GM12878 (cell line): ENCODE measurements at regions not wholly inside any gene's neighbourhood (a gene's known extent, or its start where the extent isn't known, plus 50 kb on each side); places are given as distances from the start of the nearest gene placed in this dataset.

ENCODE experiments used
- ATAC-seq: fragments of 200-7000 bp; cut with Tn5 transposase; 3 replicates; pipeline ENCODE4 v1.9.1; 2020; ENCODE audit warnings: mild to moderate bottlenecking, moderate library complexity
- BruUV-seq: library from RNA; stranded (reverse); fragments of 400-500 nt; replicated peaks from 2 replicates; lab custom pipeline; 2021; lab: Mats Ljungman, UMichigan
- CTCF ChIA-PET: fragments of 300-600 bp; sonication (Branson Sonifier 250); formaldehyde crosslinking; extraction: SDS; loops from one replicate; lab custom pipeline; 2021; ENCODE audit warnings: inconsistent platforms; lab: Yijun Ruan, JAX
- POLR2A ChIA-PET: fragments of 350-600 bp; formaldehyde crosslinking; extraction: SDS; loops from one replicate; lab custom pipeline; 2021; ENCODE audit warnings: inconsistent platforms; lab: Charles Lee
- RAD21 ChIA-PET: fragments of 300-600 bp; sonication (Branson Sonifier 250); formaldehyde crosslinking; loops from one replicate; lab custom pipeline; 2023; ENCODE audit warnings: antibody characterized with exemption; ENCODE audit not compliant: unreplicated experiment; lab: Charles Lee
- SMC1A ChIA-PET: fragments of 300-600 bp; sonication (Branson Sonifier 250); formaldehyde crosslinking; loops from one replicate; lab custom pipeline; 2023; ENCODE audit not compliant: unreplicated experiment, uncharacterized antibody; lab: Charles Lee
- DNase-seq: peaks from one replicate; pipeline ENCODE4 v3.0.0-alpha.2; 2011; ENCODE audit warnings: low read depth, low spot score
- FAIRE-seq: peaks from 3 replicates; lab custom pipeline; 2011; peaks lifted over from hg19 to GRCh38; lab: Jason Lieb, UNC
- H2AFZ ChIP-seq: 2 replicates; pipeline ENCODE4 v1.6.0; 2011; ENCODE audit warnings: low read depth, low read length, control low read depth; ENCODE audit not compliant: control insufficient read depth
- H3K27ac ChIP-seq: 2 replicates; pipeline ENCODE4 v1.5.1; 2011; ENCODE audit warnings: control low read depth; ENCODE audit not compliant: control insufficient read depth, insufficient read depth
- H3K27me3 ChIP-seq, 2 experiments: replicated peaks in 1 of 2; 2 replicates each; pipeline versions ENCODE4 v1.6.0 to v1.6.1; 2011; ENCODE audit warnings: low read length in 1 of 2; ENCODE audit not compliant: control insufficient read depth in 2 of 2, insufficient read depth in 2 of 2
- H3K36me3 ChIP-seq, 2 experiments: 2 replicates each; pipeline ENCODE4 v1.5.1; 2011; ENCODE audit warnings: low read length in 1 of 2; ENCODE audit not compliant: control insufficient read depth in 2 of 2, insufficient read depth in 2 of 2
- H3K4me1 ChIP-seq: 2 replicates; pipeline ENCODE4 v1.6.1; 2011; ENCODE audit warnings: mild to moderate bottlenecking, low read length, moderate library complexity, mixed read lengths; ENCODE audit not compliant: control insufficient read depth, insufficient read depth
- H3K4me2 ChIP-seq: 2 replicates; pipeline ENCODE4 v1.6.0; 2011; ENCODE audit warnings: control low read depth; ENCODE audit not compliant: control insufficient read depth, insufficient read depth
- H3K4me3 ChIP-seq: fragments of 200-600 bp; sonication (generic); 2 replicates; pipeline ENCODE4 v1.5.1; 2016
- H3K79me2 ChIP-seq: 2 replicates; pipeline ENCODE4 v1.6.0; 2011; ENCODE audit warnings: low read length; ENCODE audit not compliant: control insufficient read depth, insufficient read depth
- H3K9ac ChIP-seq: 2 replicates; pipeline ENCODE4 v1.8.0; 2011; ENCODE audit warnings: low read length, control low read depth, mixed read lengths; ENCODE audit not compliant: control insufficient read depth, insufficient read depth
- H3K9me3 ChIP-seq: replicated peaks from 3 replicates; pipeline ENCODE4 v1.5.1; 2011; ENCODE audit warnings: mild to moderate bottlenecking, low read length; ENCODE audit not compliant: control insufficient read depth, insufficient read depth
- H4K20me1 ChIP-seq: 2 replicates; pipeline ENCODE4 v1.6.0; 2011; ENCODE audit not compliant: control insufficient read depth, insufficient read depth
- ASH2L ChIP-seq: fragments of 300-600, 200-600 bp; sonication (generic); IDR thresholded peaks from 2 replicates; pipeline ENCODE4 v1.6.1; 2017; ENCODE audit warnings: low read depth, mild to moderate bottlenecking, borderline replicate concordance
- ATF7 ChIP-seq: fragments of 450-650 bp; IDR thresholded peaks from 2 replicates; pipeline ENCODE4 v1.6.1; 2016; ENCODE audit warnings: low read depth, mild to moderate bottlenecking
- KLF5 ChIP-seq: fragments of 450-650 bp; IDR thresholded peaks from 2 replicates; pipeline ENCODE4 v1.6.1; 2014; ENCODE audit warnings: mild to moderate bottlenecking; ENCODE audit not compliant: partially characterized antibody
- MEF2B ChIP-seq: fragments of 450-650 bp; IDR thresholded peaks from 2 replicates; pipeline ENCODE4 v1.6.1; 2018; ENCODE audit warnings: mild to moderate bottlenecking, moderate library complexity; ENCODE audit not compliant: partially characterized antibody, poor library complexity, severe bottlenecking
- POLR2AphosphoS2 ChIP-seq: IDR thresholded peaks from 2 replicates; pipeline ENCODE4 v1.6.1; 2011; ENCODE audit warnings: low read depth, mild to moderate bottlenecking, low read length, improper control_type of control experiment, moderate library complexity
- POU2F2 ChIP-seq: IDR thresholded peaks from 3 replicates; pipeline ENCODE4 v1.6.1; 2011; ENCODE audit warnings: low read depth, mild to moderate bottlenecking, low read length, borderline replicate concordance
- RAD51 ChIP-seq: fragments of 450-650 bp; IDR thresholded peaks from 2 replicates; pipeline ENCODE4 v1.6.1; 2016; ENCODE audit warnings: moderate library complexity, mild to moderate bottlenecking, inconsistent platforms
- RFX5 ChIP-seq: IDR thresholded peaks from 2 replicates; pipeline ENCODE4 v1.6.1; 2011; ENCODE audit warnings: low read depth, low read length, improper control_type of control experiment
- TCF12 ChIP-seq: IDR thresholded peaks from 2 replicates; pipeline ENCODE4 v1.6.1; 2011; ENCODE audit warnings: low read depth, mild to moderate bottlenecking, low read length
- WRNIP1 ChIP-seq: IDR thresholded peaks from 2 replicates; pipeline ENCODE4 v1.6.1; 2011; ENCODE audit warnings: low read depth, low read length, improper control_type of control experiment, borderline replicate concordance
- ZNF384 ChIP-seq: IDR thresholded peaks from 2 replicates; pipeline ENCODE4 v1.6.1; 2012; ENCODE audit warnings: low read depth, mild to moderate bottlenecking, low read length, improper control_type of control experiment, borderline replicate concordance
- WGBS: methylation state at CpG from one replicate; pipeline ENCODE4 v1.1.6; 2016; ENCODE audit warnings: low lambda C conversion rate; ENCODE audit not compliant: insufficient replicate concordance, insufficient coverage; ENCODE audit errors: missing lambda C conversion rate; 5-methylcytosine and 5-hydroxymethylcytosine counted together
- in situ Hi-C: fragments of 300-500 bp; cut with MboI; formaldehyde crosslinking; loops from 9 replicates; pipeline ENCODE4 v1.14.3; 2018; ENCODE audit warnings: mixed read lengths
- intact Hi-C: fragments of 100-400 bp; cut with micrococcal nuclease; formaldehyde crosslinking; loops from one replicate; pipeline ENCODE4 v1.14.2; 2022; ENCODE audit not compliant: unreplicated experiment
- TF ChIP-seq, protein P1 (sequence below), 3 experiments: IDR thresholded peaks in 2 of 3; conservative IDR thresholded peaks in 1 of 3; 2 replicates each; pipeline ENCODE4 v1.5.1; 2011; ENCODE audit warnings: low read depth in 3 of 3, low read length in 3 of 3, mild to moderate bottlenecking in 3 of 3, control low read depth in 2 of 3, moderate library complexity in 2 of 3, inconsistent platforms in 1 of 3, mixed read lengths in 1 of 3; ENCODE audit not compliant: control insufficient read depth in 2 of 3, insufficient read depth in 1 of 3; ENCODE audit errors: extremely low read depth in 1 of 3
- TF ChIP-seq, protein P2 (sequence below): IDR thresholded peaks from 2 replicates; pipeline ENCODE4 v1.6.1; 2011; ENCODE audit warnings: borderline replicate concordance, low read depth, mild to moderate bottlenecking, moderate library complexity, low read length; ENCODE audit not compliant: insufficient read depth, poor library complexity, severe bottlenecking

DNA sequence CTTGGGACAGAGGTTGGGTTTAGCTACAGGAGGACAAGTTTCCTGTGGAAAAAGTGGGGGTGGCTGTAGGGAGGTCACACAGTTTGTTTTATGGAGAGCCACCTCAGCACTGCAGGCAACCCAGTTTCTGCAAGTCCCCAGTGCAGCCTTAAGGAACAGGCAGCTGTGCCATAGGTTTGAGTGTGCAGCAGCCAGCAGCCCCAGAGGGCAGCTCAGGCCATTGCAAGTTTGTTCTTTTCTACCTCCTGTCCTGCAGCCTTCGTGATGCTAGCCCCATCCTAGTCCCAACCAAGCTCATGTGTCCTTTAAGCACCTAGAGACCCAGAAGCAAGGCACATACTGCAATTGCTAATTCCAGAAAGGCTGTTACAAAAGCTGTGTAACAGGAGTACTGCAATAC lies 58.8 kb downstream of the ZBTB9 start:
- ATAC-seq (peak; percentile 49), FAIRE-seq (no peak), DNase-seq (no peak)
- no peak for TF ChIP-seq MEF2B
- TF ChIP-seq, protein P1, sequence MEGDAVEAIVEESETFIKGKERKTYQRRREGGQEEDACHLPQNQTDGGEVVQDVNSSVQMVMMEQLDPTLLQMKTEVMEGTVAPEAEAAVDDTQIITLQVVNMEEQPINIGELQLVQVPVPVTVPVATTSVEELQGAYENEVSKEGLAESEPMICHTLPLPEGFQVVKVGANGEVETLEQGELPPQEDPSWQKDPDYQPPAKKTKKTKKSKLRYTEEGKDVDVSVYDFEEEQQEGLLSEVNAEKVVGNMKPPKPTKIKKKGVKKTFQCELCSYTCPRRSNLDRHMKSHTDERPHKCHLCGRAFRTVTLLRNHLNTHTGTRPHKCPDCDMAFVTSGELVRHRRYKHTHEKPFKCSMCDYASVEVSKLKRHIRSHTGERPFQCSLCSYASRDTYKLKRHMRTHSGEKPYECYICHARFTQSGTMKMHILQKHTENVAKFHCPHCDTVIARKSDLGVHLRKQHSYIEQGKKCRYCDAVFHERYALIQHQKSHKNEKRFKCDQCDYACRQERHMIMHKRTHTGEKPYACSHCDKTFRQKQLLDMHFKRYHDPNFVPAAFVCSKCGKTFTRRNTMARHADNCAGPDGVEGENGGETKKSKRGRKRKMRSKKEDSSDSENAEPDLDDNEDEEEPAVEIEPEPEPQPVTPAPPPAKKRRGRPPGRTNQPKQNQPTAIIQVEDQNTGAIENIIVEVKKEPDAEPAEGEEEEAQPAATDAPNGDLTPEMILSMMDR (IDR thresholded peaks at IDR 0.05 in 2 of 3, conservative IDR thresholded peaks at IDR 0.05 in 1 of 3; ENCODE audit: control insufficient read depth in 2 of 3, extremely low read depth in 1 of 3, insufficient read depth in 1 of 3, low read depth in 3 of 3, low read length in 3 of 3), result peak in 2 of 3 experiments; percentile 19 to 20; a peak in 2 of 6 replicates
- BruUV-seq, result no TSS peak
- intact Hi-C loops (no loop called here), in situ Hi-C loops (no loop called here)
- Histone ChIP-seq H3K27me3 (no peaks in the 10 kb centered on the region), H3K79me2 (no peaks in the 10 kb centered on the region), H3K4me1 (peaks cover 12% of the 10 kb centered on the region), H3K36me3 (no peaks in the 10 kb centered on the region), H3K9me3 (no peaks in the 10 kb centered on the region), H3K9ac (no peak overlapping the region), H3K4me3 (no peak overlapping the region), H2AFZ (no peak overlapping the region), H3K4me2 (no peak overlapping the region), H4K20me1 (no peaks in the 10 kb centered on the region), H3K27ac (no peak overlapping the region)
- 15% methylated on average over 1 of the region's 1 CpG for WGBS
- RAD21 ChIA-PET, result no interaction called here
- POLR2A ChIA-PET, result no interaction called here
- SMC1A ChIA-PET, result interaction anchor here (0.6 kb wide), 1 partner anchor 79 kb away, joined by 3 read pairs; no protein-coding TSS in a partner anchor
- CTCF ChIA-PET, result interaction anchor here (0.6 kb wide), 1 partner anchor 763 kb away, joined by 4 read pairs; no protein-coding TSS in a partner anchor

DNA sequence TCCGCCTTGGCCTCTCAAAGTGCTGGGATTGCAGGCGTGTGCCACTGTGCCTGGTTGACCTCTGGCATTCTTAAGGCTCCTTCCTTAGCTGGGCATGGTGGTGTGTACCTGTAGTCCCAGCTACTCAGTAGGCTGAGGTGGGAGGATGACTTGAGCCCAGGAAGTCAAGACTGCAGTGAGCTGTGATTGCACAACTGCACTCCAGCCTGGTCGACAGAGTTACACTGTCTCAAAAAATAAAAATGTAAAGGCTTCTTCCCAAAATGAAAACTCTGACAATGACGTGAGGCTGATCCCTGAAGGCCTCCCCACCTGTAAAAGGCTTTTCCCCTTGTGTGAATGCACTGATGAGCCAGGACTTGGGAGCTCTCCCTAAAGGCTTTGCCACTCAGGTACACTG lies 62.4 kb downstream of the ZBTB9 start:
- Histone ChIP-seq H3K9me3 (no peaks in the 10 kb centered on the region), H3K27ac (no peak overlapping the region), H2AFZ (no peak overlapping the region), H3K4me3 (no peak overlapping the region), H3K27me3 (no peaks in the 10 kb centered on the region), H3K9ac (no peak overlapping the region), H3K4me2 (no peak overlapping the region), H4K20me1 (no peaks in the 10 kb centered on the region), H3K4me1 (no peaks in the 10 kb centered on the region), H3K36me3 (no peaks in the 10 kb centered on the region), H3K79me2 (no peaks in the 10 kb centered on the region)
- BruUV-seq, result no TSS peak
- ChIA-PET SMC1A (interaction anchor here (0.7 kb wide), 1 partner anchor 20 kb away, joined by 3 read pairs; no protein-coding TSS in a partner anchor), CTCF (interaction anchor here (0.6 kb wide), 1 partner anchor 1505 kb away, joined by 3 read pairs; no protein-coding TSS in a partner anchor), POLR2A (interaction anchor here (0.6 kb wide), 1 partner anchor 68 kb away, joined by 3 read pairs; no protein-coding TSS in a partner anchor), RAD21 (no interaction called here)
- intact Hi-C loops, result no loop called here
- WGBS, result 47% methylated on average over 4 of the region's 4 CpGs
- FAIRE-seq, result peak; percentile 65
- no peak for ATAC-seq
- DNase-seq, result no peak
- in situ Hi-C loops, result no loop called here
- TF ChIP-seq RFX5 (no peak), TCF12 (no peak), WRNIP1 (no peak), POU2F2 (no peak), ASH2L (no peak), ZNF384 (no peak), KLF5 (no peak), ATF7 (no peak), RAD51 (no peak), POLR2AphosphoS2 (no peak)
- TF ChIP-seq, protein P2, sequence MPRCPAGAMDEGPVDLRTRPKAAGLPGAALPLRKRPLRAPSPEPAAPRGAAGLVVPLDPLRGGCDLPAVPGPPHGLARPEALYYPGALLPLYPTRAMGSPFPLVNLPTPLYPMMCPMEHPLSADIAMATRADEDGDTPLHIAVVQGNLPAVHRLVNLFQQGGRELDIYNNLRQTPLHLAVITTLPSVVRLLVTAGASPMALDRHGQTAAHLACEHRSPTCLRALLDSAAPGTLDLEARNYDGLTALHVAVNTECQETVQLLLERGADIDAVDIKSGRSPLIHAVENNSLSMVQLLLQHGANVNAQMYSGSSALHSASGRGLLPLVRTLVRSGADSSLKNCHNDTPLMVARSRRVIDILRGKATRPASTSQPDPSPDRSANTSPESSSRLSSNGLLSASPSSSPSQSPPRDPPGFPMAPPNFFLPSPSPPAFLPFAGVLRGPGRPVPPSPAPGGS, result no peak
